Neural progenitor cell (in vitro differentiated cells): ENCODE measurements at regions not wholly inside any gene's neighbourhood (a gene's known extent, or its start where the extent isn't known, plus 50 kb on each side); places are given as distances from the start of the nearest gene placed in this dataset.

Experiments used
- DNase-seq: peaks from one replicate; pipeline ENCODE4 v3.0.0-alpha.2; 2016; ENCODE audit warnings: low spot score
- H2AFZ ChIP-seq: fragments of 200-600 bp; sonication (generic); replicated peaks from 2 replicates; pipeline ENCODE4 v1.6.1; 2016; ENCODE audit warnings: antibody characterized with exemption
- H3F3A ChIP-seq: fragments of 200-600 bp; sonication (generic); 2 replicates; pipeline ENCODE4 v1.6.1; 2016; ENCODE audit warnings: antibody characterized with exemption, low read depth
- H3K27ac ChIP-seq: fragments of 200-600 bp; sonication (generic); 2 replicates; pipeline ENCODE4 v1.5.1; 2016; ENCODE audit warnings: mild to moderate bottlenecking
- H3K27me3 ChIP-seq: fragments of 200-600 bp; sonication (generic); 2 replicates; pipeline ENCODE4 v1.6.1; 2016; ENCODE audit warnings: mild to moderate bottlenecking, moderate library complexity
- H3K36me3 ChIP-seq: fragments of 200-600 bp; sonication (generic); 2 replicates; pipeline ENCODE4 v1.5.1; 2016
- H3K4me1 ChIP-seq: fragments of 200-600 bp; sonication (generic); 2 replicates; pipeline ENCODE4 v1.6.1; 2016; ENCODE audit warnings: mixed run types
- H3K4me2 ChIP-seq: fragments of 200-600 bp; sonication (generic); 2 replicates; pipeline ENCODE4 v1.6.1; 2016
- H3K4me3 ChIP-seq: fragments of 200-600 bp; sonication (generic); 2 replicates; pipeline ENCODE4 v1.5.1; 2016
- H3K79me2 ChIP-seq: fragments of 200-600 bp; sonication (generic); 2 replicates; pipeline ENCODE4 v1.6.1; 2016; ENCODE audit warnings: low read depth
- H3K9ac ChIP-seq: fragments of 200-600 bp; sonication (generic); 2 replicates; pipeline ENCODE4 v1.6.1; 2016
- H3K9me3 ChIP-seq: fragments of 200-600 bp; sonication (generic); 2 replicates; pipeline ENCODE4 v1.5.1; 2016; ENCODE audit warnings: low read depth
- H4K20me1 ChIP-seq: fragments of 200-600 bp; sonication (generic); 2 replicates; pipeline ENCODE4 v1.6.1; 2016; ENCODE audit warnings: low read depth
- H3K27ac Mint-ChIP-seq: 3 replicates; pipeline ENCODE4 v1.8.0; 2021; ENCODE audit warnings: mixed read lengths
- H3K27me3 Mint-ChIP-seq: 2 replicates; pipeline ENCODE4 v1.8.0; 2022; ENCODE audit warnings: low read depth, mild to moderate bottlenecking, inconsistent platforms, moderate library complexity, mixed read lengths; ENCODE audit not compliant: insufficient read depth
- H3K36me3 Mint-ChIP-seq: 3 replicates; pipeline ENCODE4 v1.8.0; 2021; ENCODE audit warnings: mixed read lengths
- H3K4me1 Mint-ChIP-seq: 3 replicates; pipeline ENCODE4 v1.8.0; 2021; ENCODE audit warnings: mixed read lengths
- H3K4me3 Mint-ChIP-seq: 3 replicates; pipeline ENCODE4 v1.8.0; 2021; ENCODE audit warnings: mild to moderate bottlenecking, moderate library complexity, mixed read lengths
- H3K9me3 Mint-ChIP-seq: 3 replicates; pipeline ENCODE4 v1.8.0; 2020; ENCODE audit warnings: mixed read lengths
- EZH2 ChIP-seq: fragments of 200-600 bp; sonication (generic); IDR thresholded peaks from 2 replicates; pipeline ENCODE4 v1.6.1; 2017; ENCODE audit warnings: antibody characterized with exemption, mild to moderate bottlenecking, moderate library complexity
- EZH2phosphoT487 ChIP-seq: fragments of 200-600 bp; sonication (generic); IDR thresholded peaks from 2 replicates; pipeline ENCODE4 v1.6.1; 2017; ENCODE audit warnings: antibody characterized with exemption
- TF ChIP-seq, protein P1 (sequence below): fragments of 200-600 bp; sonication (generic); IDR thresholded peaks from 2 replicates; pipeline ENCODE4 v1.5.1; 2017; ENCODE audit warnings: antibody characterized with exemption, mild to moderate bottlenecking

DNA sequence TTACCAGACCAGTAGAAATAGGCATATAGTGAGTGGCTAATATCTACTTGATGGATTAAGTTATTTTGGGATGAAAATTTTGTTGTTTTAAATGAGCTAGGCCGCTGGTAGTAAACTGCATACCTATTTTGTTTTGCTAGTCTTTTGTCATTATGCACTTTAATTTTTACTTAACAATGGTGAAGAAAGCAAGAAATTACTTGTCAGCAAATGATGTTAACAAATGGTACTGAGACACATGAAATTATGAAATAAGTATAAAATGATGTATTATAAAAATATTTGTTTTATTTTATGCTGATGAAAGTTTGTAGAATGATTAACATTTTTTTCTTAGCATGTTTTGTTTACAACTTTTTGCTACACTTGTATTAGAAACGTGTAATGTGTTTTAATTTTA, 807.7 kb downstream of the TBC1D32 start:
- H3K79me2 ChIP-seq: no peaks in the 10 kb centered on the region
- H3K4me1 Mint-ChIP-seq: no peaks in the 10 kb centered on the region
- H3K27me3 ChIP-seq: no peaks in the 10 kb centered on the region
- no peaks in the 10 kb centered on the region for H3K36me3 ChIP-seq
- H2AFZ ChIP-seq: no peak overlapping the region
- TF ChIP-seq EZH2: no peak
- TF ChIP-seq, protein P1, sequence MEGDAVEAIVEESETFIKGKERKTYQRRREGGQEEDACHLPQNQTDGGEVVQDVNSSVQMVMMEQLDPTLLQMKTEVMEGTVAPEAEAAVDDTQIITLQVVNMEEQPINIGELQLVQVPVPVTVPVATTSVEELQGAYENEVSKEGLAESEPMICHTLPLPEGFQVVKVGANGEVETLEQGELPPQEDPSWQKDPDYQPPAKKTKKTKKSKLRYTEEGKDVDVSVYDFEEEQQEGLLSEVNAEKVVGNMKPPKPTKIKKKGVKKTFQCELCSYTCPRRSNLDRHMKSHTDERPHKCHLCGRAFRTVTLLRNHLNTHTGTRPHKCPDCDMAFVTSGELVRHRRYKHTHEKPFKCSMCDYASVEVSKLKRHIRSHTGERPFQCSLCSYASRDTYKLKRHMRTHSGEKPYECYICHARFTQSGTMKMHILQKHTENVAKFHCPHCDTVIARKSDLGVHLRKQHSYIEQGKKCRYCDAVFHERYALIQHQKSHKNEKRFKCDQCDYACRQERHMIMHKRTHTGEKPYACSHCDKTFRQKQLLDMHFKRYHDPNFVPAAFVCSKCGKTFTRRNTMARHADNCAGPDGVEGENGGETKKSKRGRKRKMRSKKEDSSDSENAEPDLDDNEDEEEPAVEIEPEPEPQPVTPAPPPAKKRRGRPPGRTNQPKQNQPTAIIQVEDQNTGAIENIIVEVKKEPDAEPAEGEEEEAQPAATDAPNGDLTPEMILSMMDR: no peak
- no peak for TF ChIP-seq EZH2phosphoT487
- no peak for DNase-seq
- H3K4me3 ChIP-seq: no peak overlapping the region
- no peak overlapping the region for H3K9ac ChIP-seq
- no peak overlapping the region for H3K4me3 Mint-ChIP-seq
- H3K4me2 ChIP-seq: no peak overlapping the region
- no peak overlapping the region for H3K27ac Mint-ChIP-seq
- H3K4me1 ChIP-seq: no peaks in the 10 kb centered on the region
- no peaks in the 10 kb centered on the region for H3F3A ChIP-seq
- H3K27ac ChIP-seq: no peak overlapping the region
- no peaks in the 10 kb centered on the region for H3K9me3 Mint-ChIP-seq
- H4K20me1 ChIP-seq: no peaks in the 10 kb centered on the region
- no peaks in the 10 kb centered on the region for H3K36me3 Mint-ChIP-seq
- no peaks in the 10 kb centered on the region for H3K27me3 Mint-ChIP-seq
- H3K9me3 ChIP-seq: no peaks in the 10 kb centered on the region

DNA sequence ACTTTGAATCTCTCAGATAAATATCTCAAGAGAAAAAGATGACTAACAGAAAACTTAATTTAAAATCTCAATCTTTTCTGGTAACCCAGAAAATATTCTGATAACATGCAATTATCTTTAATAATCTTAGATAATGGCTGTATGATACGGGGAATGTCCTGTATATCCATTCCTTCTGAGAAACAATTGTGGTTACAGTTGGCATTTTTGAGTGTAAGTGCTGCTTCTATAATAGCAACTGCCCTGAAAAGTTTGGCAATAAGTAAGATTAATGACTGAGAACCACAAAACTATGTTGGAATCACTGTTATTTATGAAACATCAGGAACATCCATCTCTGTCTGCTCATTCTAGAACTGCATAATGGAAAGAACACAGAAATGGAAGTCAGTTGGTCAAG, 819.7 kb downstream of the TBC1D32 start:
- Histone ChIP-seq H3K79me2 (no peaks in the 10 kb centered on the region), H3F3A (no peaks in the 10 kb centered on the region), H3K4me2 (no peak overlapping the region), H2AFZ (no peak overlapping the region), H3K9me3 (no peaks in the 10 kb centered on the region), H3K36me3 (no peaks in the 10 kb centered on the region), H3K4me1 (no peaks in the 10 kb centered on the region), H4K20me1 (no peaks in the 10 kb centered on the region), H3K27me3 (no peaks in the 10 kb centered on the region), H3K27ac (no peak overlapping the region), H3K4me3 (no peak overlapping the region), H3K9ac (no peak overlapping the region)
- Mint-ChIP-seq H3K4me3 (no peak overlapping the region), H3K27me3 (no peaks in the 10 kb centered on the region), H3K4me1 (no peaks in the 10 kb centered on the region), H3K9me3 (no peaks in the 10 kb centered on the region), H3K36me3 (no peaks in the 10 kb centered on the region), H3K27ac (no peak overlapping the region)
- no peak for DNase-seq
- TF ChIP-seq, protein P1: no peak
- TF ChIP-seq EZH2: no peak
- TF ChIP-seq EZH2phosphoT487: no peak

DNA sequence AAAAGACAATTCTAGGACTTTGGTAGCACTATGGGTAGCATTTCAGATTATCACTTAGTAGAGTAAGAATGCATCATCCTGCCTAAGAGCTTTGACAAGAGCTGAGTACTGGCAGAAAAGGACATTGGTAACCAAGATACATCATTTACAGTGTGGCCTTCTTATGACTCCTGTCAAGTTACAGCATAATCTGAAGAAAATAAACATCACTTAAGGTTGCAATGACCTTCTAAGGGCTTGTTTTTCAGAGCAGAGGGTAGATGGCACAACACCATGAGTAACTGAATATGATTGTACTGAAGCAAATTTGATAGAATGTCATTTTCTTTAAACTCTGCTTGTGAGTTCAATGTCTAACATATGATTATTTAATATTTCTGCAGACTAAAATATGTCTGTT, 822.6 kb downstream of the TBC1D32 start:
- DNase-seq: no peak
- Histone ChIP-seq H3K4me2 (no peak overlapping the region), H3K27me3 (no peaks in the 10 kb centered on the region), H3K4me1 (no peaks in the 10 kb centered on the region), H3K79me2 (no peaks in the 10 kb centered on the region), H3F3A (no peaks in the 10 kb centered on the region), H3K4me3 (no peak overlapping the region), H3K36me3 (no peaks in the 10 kb centered on the region), H3K27ac (no peak overlapping the region), H3K9me3 (no peaks in the 10 kb centered on the region), H2AFZ (no peak overlapping the region), H4K20me1 (no peaks in the 10 kb centered on the region), H3K9ac (no peak overlapping the region)
- Mint-ChIP-seq H3K27me3 (no peaks in the 10 kb centered on the region), H3K27ac (no peak overlapping the region), H3K36me3 (no peaks in the 10 kb centered on the region), H3K9me3 (no peaks in the 10 kb centered on the region), H3K4me1 (no peaks in the 10 kb centered on the region), H3K4me3 (no peak overlapping the region)
- no peak for TF ChIP-seq EZH2
- TF ChIP-seq, protein P1: no peak

DNA sequence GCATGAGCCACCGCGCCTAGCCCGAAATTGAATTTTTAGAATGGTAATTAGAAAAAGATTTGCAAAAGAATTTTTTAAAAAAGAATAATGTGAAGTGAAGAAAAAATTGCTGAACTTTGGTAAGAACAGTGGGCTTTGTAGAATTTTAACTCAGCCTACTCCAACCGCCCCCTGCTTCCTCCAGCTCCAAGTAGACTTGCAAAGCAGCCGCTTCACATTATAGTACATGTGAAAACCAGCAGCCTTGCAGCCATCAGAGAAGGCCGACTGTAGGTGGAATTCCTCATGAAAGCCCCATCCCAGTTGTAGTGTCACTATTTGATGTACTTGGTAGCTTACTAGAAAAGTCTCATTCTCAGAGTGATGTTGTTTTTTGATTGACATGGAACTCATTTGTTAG, 835.6 kb downstream of the TBC1D32 start:
- no peaks in the 10 kb centered on the region for H4K20me1 ChIP-seq
- Mint-ChIP-seq H3K4me1 (no peaks in the 10 kb centered on the region), H3K4me3 (no peak overlapping the region), H3K9me3 (no peaks in the 10 kb centered on the region), H3K27me3 (no peaks in the 10 kb centered on the region), H3K36me3 (no peaks in the 10 kb centered on the region), H3K27ac (no peak overlapping the region)
- no peak overlapping the region for H3K4me2 ChIP-seq
- H3F3A ChIP-seq: no peaks in the 10 kb centered on the region
- no peak overlapping the region for H3K27ac ChIP-seq
- no peaks in the 10 kb centered on the region for H3K9me3 ChIP-seq
- H2AFZ ChIP-seq: no peak overlapping the region
- H3K4me1 ChIP-seq: no peaks in the 10 kb centered on the region
- H3K36me3 ChIP-seq: no peaks in the 10 kb centered on the region
- no peak for DNase-seq
- no peak overlapping the region for H3K9ac ChIP-seq
- no peaks in the 10 kb centered on the region for H3K79me2 ChIP-seq
- H3K27me3 ChIP-seq: no peaks in the 10 kb centered on the region
- TF ChIP-seq EZH2: no peak
- no peak for TF ChIP-seq EZH2phosphoT487
- TF ChIP-seq, protein P1: no peak
- no peak overlapping the region for H3K4me3 ChIP-seq
